ENCODE measurements at regions not wholly inside any gene's neighbourhood (a gene's known extent, or its start where the extent isn't known, plus 50 kb on each side); places are given as distances from the start of the nearest gene placed in this dataset.

DNA sequence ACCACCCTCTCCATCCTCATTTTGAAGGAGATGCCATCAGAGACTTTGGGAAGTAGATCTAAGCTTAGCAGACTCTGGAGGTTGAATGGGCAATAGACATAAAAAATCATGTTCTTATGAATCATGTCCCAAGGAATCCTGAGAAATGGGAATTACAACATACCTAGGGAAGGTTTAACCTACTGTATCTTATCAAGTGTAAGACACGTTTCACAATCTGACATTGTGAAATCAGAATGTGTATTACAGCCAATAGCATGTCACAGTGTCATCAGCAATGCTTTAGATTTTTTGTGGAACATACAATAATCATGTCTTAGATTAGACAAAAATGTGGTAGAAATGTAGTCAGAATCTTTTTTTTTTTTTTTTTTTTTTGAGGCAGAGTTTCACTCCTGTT lies 332.4 kb upstream of the TLE3 start:
- H3K4me1 ChIP-seq = peaks cover 0 to 16% (median 9%) of the 10 kb centered on the region in 12 donors
- 77 to 84% (median 81%) methylated on average over 1 of the region's 1 CpG for WGBS, 4 donors
- H3K27ac ChIP-seq = no peak overlapping the region
- DNase-seq (no peak), ATAC-seq (no peak)
- intact Hi-C loops (cut with DNase I) = loop anchor here in 2 of 10 donors (10.0 kb wide), 2 partner anchors 145 to 265 kb away; no protein-coding TSS in a partner anchor
- no peak for TF ChIP-seq POLR2A (IDR thresholded peaks at IDR 0.05)
- TF ChIP-seq, protein P1, sequence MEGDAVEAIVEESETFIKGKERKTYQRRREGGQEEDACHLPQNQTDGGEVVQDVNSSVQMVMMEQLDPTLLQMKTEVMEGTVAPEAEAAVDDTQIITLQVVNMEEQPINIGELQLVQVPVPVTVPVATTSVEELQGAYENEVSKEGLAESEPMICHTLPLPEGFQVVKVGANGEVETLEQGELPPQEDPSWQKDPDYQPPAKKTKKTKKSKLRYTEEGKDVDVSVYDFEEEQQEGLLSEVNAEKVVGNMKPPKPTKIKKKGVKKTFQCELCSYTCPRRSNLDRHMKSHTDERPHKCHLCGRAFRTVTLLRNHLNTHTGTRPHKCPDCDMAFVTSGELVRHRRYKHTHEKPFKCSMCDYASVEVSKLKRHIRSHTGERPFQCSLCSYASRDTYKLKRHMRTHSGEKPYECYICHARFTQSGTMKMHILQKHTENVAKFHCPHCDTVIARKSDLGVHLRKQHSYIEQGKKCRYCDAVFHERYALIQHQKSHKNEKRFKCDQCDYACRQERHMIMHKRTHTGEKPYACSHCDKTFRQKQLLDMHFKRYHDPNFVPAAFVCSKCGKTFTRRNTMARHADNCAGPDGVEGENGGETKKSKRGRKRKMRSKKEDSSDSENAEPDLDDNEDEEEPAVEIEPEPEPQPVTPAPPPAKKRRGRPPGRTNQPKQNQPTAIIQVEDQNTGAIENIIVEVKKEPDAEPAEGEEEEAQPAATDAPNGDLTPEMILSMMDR (IDR thresholded peaks at IDR 0.05) = no peak
- H3K9me3 ChIP-seq = peaks cover 0 to 13% (median 0%) of the 10 kb centered on the region in 12 donors
- H3K27me3 ChIP-seq = peaks cover 0 to 4% (median 0%) of the 10 kb centered on the region in 9 donors
- H3K36me3 ChIP-seq = no peaks in the 10 kb centered on the region
- H3K4me3 ChIP-seq = no peak overlapping the region

DNA sequence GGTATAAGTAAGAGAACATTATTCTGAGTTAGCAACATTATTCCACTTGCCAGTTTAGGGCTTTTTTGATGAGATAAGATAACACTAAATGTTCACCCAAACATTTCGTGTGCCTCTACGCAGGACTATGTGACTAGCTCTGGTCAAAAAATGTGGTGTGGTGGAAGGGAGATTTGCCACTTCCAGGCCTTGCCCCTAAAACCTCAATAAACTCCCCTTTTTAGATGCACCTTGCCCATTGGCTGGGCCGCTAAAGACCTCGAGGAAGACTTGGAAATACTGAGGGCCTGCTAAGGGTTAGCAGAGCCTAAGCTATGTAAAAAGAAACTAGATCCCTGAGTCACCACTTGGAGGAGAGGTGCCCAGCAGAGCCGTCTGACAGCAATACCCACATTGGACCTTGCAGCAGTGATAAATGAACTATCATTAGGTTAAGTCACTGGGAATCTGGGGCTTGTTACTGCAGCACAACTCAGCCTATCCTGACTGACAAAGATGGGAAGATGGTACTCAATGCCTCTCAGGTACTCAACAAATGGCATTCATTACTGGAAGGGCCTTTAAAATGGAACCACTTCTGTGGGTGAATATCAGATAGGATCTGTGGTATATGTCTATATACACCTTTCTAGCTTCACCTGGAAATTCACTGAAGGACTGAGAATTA lies 331.5 kb upstream of the TLE3 start:
- Histone ChIP-seq H3K27ac (no peak overlapping the region), H3K4me3 (no peak overlapping the region), H3K27me3 (peaks cover 0 to 8% (median 0%) of the 10 kb centered on the region in 9 donors), H3K4me1 (peaks cover 0 to 11% (median 5%) of the 10 kb centered on the region in 12 donors), H3K36me3 (no peaks in the 10 kb centered on the region), H3K9me3 (peaks cover 0 to 13% (median 0%) of the 10 kb centered on the region in 12 donors)
- no peak for ATAC-seq
- TF ChIP-seq, protein P1 (IDR thresholded peaks at IDR 0.05) = no peak
- no peak for TF ChIP-seq POLR2A (IDR thresholded peaks at IDR 0.05)
- no peak for DNase-seq
- WGBS, 4 donors = 93 to 97% (median 96%) methylated on average over 5 of the region's 5 CpGs
- intact Hi-C loops (cut with DNase I) = no loop called here

DNA sequence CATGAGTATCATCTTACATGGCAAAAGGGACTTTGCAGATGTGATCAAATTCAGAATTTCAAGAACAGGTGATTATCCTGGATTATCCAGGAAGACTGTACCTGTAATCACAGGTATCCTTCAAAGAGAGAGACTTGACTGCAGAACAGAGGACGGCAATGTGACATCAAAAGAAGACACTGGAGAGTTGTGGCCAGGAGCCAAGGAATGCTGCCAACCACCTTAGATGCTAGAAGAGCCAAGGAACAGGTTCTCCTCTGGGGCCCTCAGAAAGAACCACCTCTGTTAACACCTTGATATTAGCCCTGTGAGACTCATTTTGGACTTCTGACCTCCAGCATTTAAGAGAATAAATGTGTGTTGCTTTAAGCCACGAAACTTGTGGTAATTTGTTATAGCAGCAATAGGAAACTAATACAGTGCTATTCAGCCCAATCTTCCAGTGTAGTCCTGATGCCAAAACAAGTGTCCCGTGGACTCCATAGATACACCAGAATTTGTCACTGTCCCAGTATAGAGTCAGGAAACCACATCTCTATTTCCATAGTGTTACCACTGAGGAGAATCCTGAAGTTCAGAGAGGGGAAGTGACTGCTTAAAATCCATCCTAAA lies 330.6 kb upstream of the TLE3 start:
- H3K4me3 ChIP-seq = no peak overlapping the region
- H3K27ac ChIP-seq = no peak overlapping the region
- peaks cover 0 to 13% (median 0%) of the 10 kb centered on the region in 12 donors for H3K9me3 ChIP-seq
- intact Hi-C loops (cut with DNase I) = no loop called here
- no peak for DNase-seq
- 95 to 96% (median 95%) methylated on average over 3 of the region's 3 CpGs for WGBS, 4 donors
- H3K36me3 ChIP-seq = no peaks in the 10 kb centered on the region
- peaks cover 0 to 2% (median 0%) of the 10 kb centered on the region in 12 donors for H3K4me1 ChIP-seq
- no peak for ATAC-seq
- no peak for TF ChIP-seq POLR2A (IDR thresholded peaks at IDR 0.05)
- TF ChIP-seq, protein P1 (IDR thresholded peaks at IDR 0.05) = no peak
- H3K27me3 ChIP-seq = peaks cover 0 to 10% (median 0%) of the 10 kb centered on the region in 9 donors

All from heart left ventricle (tissue), 16 donors.